Activated naive CD8-positive, alpha-beta T cell treated with anti-CD3 and anti-CD28 coated beads, Interleukin-2, amount 10 ng/mL, durations not matched to agents 7 days and 5 days (primary cell): ENCODE measurements at regions not wholly inside any gene's neighbourhood (a gene's known extent, or its start where the extent isn't known, plus 50 kb on each side); places are given as distances from the start of the nearest gene placed in this dataset.

ENCODE experiments used
- ATAC-seq: fragments of 150-1000 bp; cut with Tn5 transposase; one replicate; pipeline ENCODE4 v1.10.0; 2021; ENCODE audit warnings: low read depth, moderate library complexity
- POLR2A ChIA-PET: fragments of 350-600 bp; sonication (Branson Sonifier 250); formaldehyde crosslinking; loops from one replicate; lab custom pipeline; 2021; ENCODE audit warnings: antibody characterized with exemption; lab: Charles Lee
- DNase-seq: peaks from one replicate; pipeline ENCODE4 v3.0.0; 2021
- H3K27ac Mint-ChIP-seq: one replicate; pipeline ENCODE4 v1.8.0; 2022; ENCODE audit warnings: mild to moderate bottlenecking, mixed read lengths
- H3K27me3 Mint-ChIP-seq: one replicate; pipeline ENCODE4 v1.8.0; 2022; ENCODE audit warnings: mild to moderate bottlenecking, moderate library complexity, mixed read lengths
- H3K36me3 Mint-ChIP-seq: one replicate; pipeline ENCODE4 v1.8.0; 2021; ENCODE audit warnings: mild to moderate bottlenecking, mixed read lengths
- H3K4me1 Mint-ChIP-seq: one replicate; pipeline ENCODE4 v1.8.0; 2021; ENCODE audit warnings: mixed read lengths
- H3K4me3 Mint-ChIP-seq: one replicate; pipeline ENCODE4 v1.8.0; 2022; ENCODE audit warnings: mild to moderate bottlenecking, moderate library complexity, mixed read lengths
- H3K9me3 Mint-ChIP-seq: one replicate; pipeline ENCODE4 v1.8.0; 2021; ENCODE audit warnings: mixed read lengths

- Mint-ChIP-seq H3K36me3 (no peaks in the 10 kb centered on the region), H3K4me1 (no peaks in the 10 kb centered on the region), H3K9me3 (peaks cover 3% of the 10 kb centered on the region), H3K27ac (no peak overlapping the region), H3K4me3 (no peak overlapping the region), H3K27me3 (peaks cover 26% of the 10 kb centered on the region)
- DNase-seq (no peak), ATAC-seq (no peak)
- POLR2A ChIA-PET = no interaction called here
These were observed 255.1 kb upstream of the SP4 start for GRCh38 chr7:21172800-21173199.

GRCh38 chr7:21173436-21173835, 254.4 kb upstream of the SP4 start:
- Mint-ChIP-seq H3K36me3 (no peaks in the 10 kb centered on the region), H3K4me1 (no peaks in the 10 kb centered on the region), H3K27ac (no peak overlapping the region), H3K4me3 (no peak overlapping the region), H3K27me3 (peaks cover 26% of the 10 kb centered on the region), H3K9me3 (peaks cover 5% of the 10 kb centered on the region)
- DNase-seq = no peak
- POLR2A ChIA-PET = no interaction called here
- ATAC-seq = no peak

GRCh38 chr7:21175714-21176113, 252.2 kb upstream of the SP4 start:
- no peak for ATAC-seq
- Mint-ChIP-seq H3K27ac (no peak overlapping the region), H3K4me3 (no peak overlapping the region), H3K4me1 (no peaks in the 10 kb centered on the region), H3K27me3 (peaks cover 8% of the 10 kb centered on the region), H3K9me3 (peaks cover 2% of the 10 kb centered on the region), H3K36me3 (no peaks in the 10 kb centered on the region)
- POLR2A ChIA-PET = no interaction called here
- no peak for DNase-seq

GRCh38 chr7:21184942-21185652, 242.8 kb upstream of the SP4 start:
- no peak for DNase-seq
- Mint-ChIP-seq H3K36me3 (no peaks in the 10 kb centered on the region), H3K4me1 (no peaks in the 10 kb centered on the region), H3K9me3 (peaks cover 5% of the 10 kb centered on the region), H3K27me3 (peaks cover 6% of the 10 kb centered on the region), H3K27ac (no peak overlapping the region), H3K4me3 (no peak overlapping the region)
- ATAC-seq = no peak
- POLR2A ChIA-PET = no interaction called here

- DNase-seq = no peak
- no peak for ATAC-seq
- Mint-ChIP-seq H3K27ac (no peak overlapping the region), H3K27me3 (peaks cover 6% of the 10 kb centered on the region), H3K4me1 (no peaks in the 10 kb centered on the region), H3K4me3 (no peak overlapping the region), H3K36me3 (no peaks in the 10 kb centered on the region), H3K9me3 (peaks cover 5% of the 10 kb centered on the region)
- POLR2A ChIA-PET = no interaction called here
These were observed 242.1 kb upstream of the SP4 start for GRCh38 chr7:21185653-21186265.

GRCh38 chr7:21191321-21192073, 236.4 kb upstream of the SP4 start:
- Mint-ChIP-seq H3K27me3 (peaks cover 4% of the 10 kb centered on the region), H3K27ac (no peak overlapping the region), H3K4me3 (no peak overlapping the region), H3K36me3 (no peaks in the 10 kb centered on the region), H3K9me3 (no peaks in the 10 kb centered on the region), H3K4me1 (peaks cover 1% of the 10 kb centered on the region)
- DNase-seq (no peak), ATAC-seq (no peak)
- POLR2A ChIA-PET = no interaction called here

- DNase-seq (no peak), ATAC-seq (no peak)
- H3K27ac Mint-ChIP-seq = no peak overlapping the region
- H3K4me1 Mint-ChIP-seq = peaks cover 1% of the 10 kb centered on the region
- no peaks in the 10 kb centered on the region for H3K9me3 Mint-ChIP-seq
- POLR2A ChIA-PET = no interaction called here
- H3K27me3 Mint-ChIP-seq = peaks cover 4% of the 10 kb centered on the region
- no peaks in the 10 kb centered on the region for H3K36me3 Mint-ChIP-seq
- H3K4me3 Mint-ChIP-seq = no peak overlapping the region
These were observed 235.2 kb upstream of the SP4 start for GRCh38 chr7:21192657-21193056.

GRCh38 chr7:21193895-21194294, 234.0 kb upstream of the SP4 start:
- Mint-ChIP-seq H3K9me3 (no peaks in the 10 kb centered on the region), H3K4me3 (no peak overlapping the region), H3K27ac (no peak overlapping the region), H3K27me3 (peaks cover 4% of the 10 kb centered on the region), H3K36me3 (no peaks in the 10 kb centered on the region), H3K4me1 (peaks cover 1% of the 10 kb centered on the region)
- POLR2A ChIA-PET = no interaction called here
- ATAC-seq (no peak), DNase-seq (no peak)

- Mint-ChIP-seq H3K9me3 (no peaks in the 10 kb centered on the region), H3K27me3 (no peaks in the 10 kb centered on the region), H3K4me1 (peaks cover 1% of the 10 kb centered on the region), H3K36me3 (no peaks in the 10 kb centered on the region), H3K4me3 (no peak overlapping the region), H3K27ac (no peak overlapping the region)
- DNase-seq (no peak), ATAC-seq (no peak)
- POLR2A ChIA-PET = no interaction called here
These were observed 232.9 kb upstream of the SP4 start for GRCh38 chr7:21194936-21195335.

GRCh38 chr7:21198921-21199320, 229.0 kb upstream of the SP4 start:
- peaks cover 1% of the 10 kb centered on the region for H3K4me1 Mint-ChIP-seq
- DNase-seq (no peak), ATAC-seq (no peak)
- H3K27ac Mint-ChIP-seq = no peak overlapping the region
- peaks cover 2% of the 10 kb centered on the region for H3K27me3 Mint-ChIP-seq
- no peaks in the 10 kb centered on the region for H3K9me3 Mint-ChIP-seq
- no peaks in the 10 kb centered on the region for H3K36me3 Mint-ChIP-seq
- no peak overlapping the region for H3K4me3 Mint-ChIP-seq
- POLR2A ChIA-PET = no interaction called here

- ATAC-seq (no peak), DNase-seq (no peak)
- H3K36me3 Mint-ChIP-seq = no peaks in the 10 kb centered on the region
These were observed 227.4 kb upstream of the SP4 start for GRCh38 chr7:21200503-21200902.

GRCh38 chr7:21214657-21215056, 213.2 kb upstream of the SP4 start:
- Mint-ChIP-seq H3K27ac (no peak overlapping the region), H3K4me3 (no peak overlapping the region), H3K9me3 (no peaks in the 10 kb centered on the region), H3K27me3 (peaks cover 21% of the 10 kb centered on the region), H3K4me1 (no peaks in the 10 kb centered on the region), H3K36me3 (no peaks in the 10 kb centered on the region)
- ATAC-seq = no peak
- POLR2A ChIA-PET = no interaction called here
- no peak for DNase-seq

More at GRCh38 chr7:21200503-21200902, 227.4 kb upstream of the SP4 start:
- peaks cover 7% of the 10 kb centered on the region for H3K27me3 Mint-ChIP-seq
- no peaks in the 10 kb centered on the region for H3K9me3 Mint-ChIP-seq
- H3K4me1 Mint-ChIP-seq = peaks cover 1% of the 10 kb centered on the region
- POLR2A ChIA-PET = no interaction called here
- H3K4me3 Mint-ChIP-seq = no peak overlapping the region
- H3K27ac Mint-ChIP-seq = no peak overlapping the region

GRCh38 chr7:21215307-21215706, 212.6 kb upstream of the SP4 start:
- ATAC-seq (no peak), DNase-seq (no peak)
- Mint-ChIP-seq H3K36me3 (no peaks in the 10 kb centered on the region), H3K27ac (no peak overlapping the region), H3K27me3 (peaks cover 21% of the 10 kb centered on the region), H3K9me3 (no peaks in the 10 kb centered on the region), H3K4me1 (no peaks in the 10 kb centered on the region), H3K4me3 (no peak overlapping the region)
- POLR2A ChIA-PET = no interaction called here

- Mint-ChIP-seq H3K9me3 (no peaks in the 10 kb centered on the region), H3K36me3 (no peaks in the 10 kb centered on the region), H3K27ac (no peak overlapping the region), H3K4me1 (no peaks in the 10 kb centered on the region), H3K4me3 (no peak overlapping the region), H3K27me3 (peaks cover 14% of the 10 kb centered on the region)
- no peak for DNase-seq
- no peak for ATAC-seq
- POLR2A ChIA-PET = no interaction called here
These were observed 210.5 kb upstream of the SP4 start for GRCh38 chr7:21217365-21217764.
